Effector memory CD4-positive, alpha-beta T cell (primary cell): ENCODE measurements at regions not wholly inside any gene's neighbourhood (a gene's known extent, or its start where the extent isn't known, plus 50 kb on each side); places are given as distances from the start of the nearest gene placed in this dataset.

Experiments used
- DNase-seq, 3 donors: peaks; one replicate each; pipeline ENCODE4 v3.0.0-alpha.2; 2020
- H3K27ac ChIP-seq: 2 replicates; pipeline ENCODE4 v1.7.0; 2013; ENCODE audit warnings: mild to moderate bottlenecking, low read length, moderate library complexity; ENCODE audit not compliant: insufficient read depth, poor library complexity, severe bottlenecking
- H3K27me3 ChIP-seq: replicated peaks from 2 replicates; pipeline ENCODE4 v1.7.0; 2013; ENCODE audit warnings: mild to moderate bottlenecking, low read length; ENCODE audit not compliant: insufficient read depth, control insufficient read depth, poor library complexity, severe bottlenecking
- H3K36me3 ChIP-seq: 2 replicates; pipeline ENCODE4 v1.7.0; 2013; ENCODE audit warnings: mild to moderate bottlenecking, low read length, moderate library complexity; ENCODE audit not compliant: control insufficient read depth, insufficient read depth
- H3K4me1 ChIP-seq: 2 replicates; pipeline ENCODE4 v1.7.0; 2013; ENCODE audit warnings: low read length, mild to moderate bottlenecking; ENCODE audit not compliant: control insufficient read depth, insufficient read depth, poor library complexity, severe bottlenecking
- H3K4me3 ChIP-seq: 2 replicates; pipeline ENCODE4 v1.7.0; 2013; ENCODE audit warnings: low read length, low read depth, mild to moderate bottlenecking; ENCODE audit not compliant: insufficient read depth, poor library complexity, severe bottlenecking
- H3K9me3 ChIP-seq: 2 replicates; pipeline ENCODE4 v1.7.0; 2013; ENCODE audit warnings: mild to moderate bottlenecking, low read length, moderate library complexity; ENCODE audit not compliant: control insufficient read depth

DNA sequence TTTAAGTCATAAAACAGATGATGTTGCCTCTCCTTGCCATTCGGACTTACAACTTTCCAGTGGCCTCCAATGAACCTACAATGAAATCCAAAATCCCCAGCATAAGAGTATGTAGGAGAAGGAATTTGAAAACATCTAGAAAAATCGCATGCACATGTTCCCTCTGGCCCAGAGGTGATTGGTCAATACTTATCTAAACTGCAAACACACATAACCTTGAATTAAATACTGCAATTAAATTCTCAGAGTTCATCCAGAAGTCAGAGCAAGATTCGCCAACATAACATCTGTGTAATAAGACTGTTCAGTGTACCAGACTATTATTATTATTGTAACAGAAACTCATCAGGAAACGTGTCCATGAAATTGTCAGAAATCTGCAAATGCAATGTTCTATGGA lies 82.2 kb upstream of the USP29 start:
- Histone ChIP-seq H3K27me3 (no peaks in the 10 kb centered on the region), H3K36me3 (no peaks in the 10 kb centered on the region), H3K4me3 (no peak overlapping the region), H3K27ac (no peak overlapping the region), H3K4me1 (no peaks in the 10 kb centered on the region), H3K9me3 (peaks cover 6% of the 10 kb centered on the region)
- no peak for DNase-seq

DNA sequence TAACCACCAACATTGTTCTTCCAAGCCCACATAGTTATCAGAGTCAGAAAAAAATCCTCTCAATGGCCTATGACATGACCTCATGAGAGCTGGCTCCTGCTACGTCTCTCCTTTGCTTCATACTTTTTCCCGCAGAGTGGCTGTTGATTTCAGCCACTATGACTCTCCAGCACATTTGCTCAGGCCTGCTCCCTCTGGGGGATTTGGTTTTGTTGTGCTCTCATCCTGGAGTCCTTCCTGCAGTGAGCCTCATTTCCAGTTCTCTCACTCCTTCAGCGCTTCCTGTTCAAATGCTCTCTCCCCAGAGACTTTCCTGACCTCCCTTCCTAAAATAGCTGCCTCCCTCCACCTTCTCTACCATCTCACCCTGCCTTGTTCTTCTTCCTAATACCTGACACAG lies 72.0 kb upstream of the USP29 start:
- H3K9me3 ChIP-seq: no peaks in the 10 kb centered on the region
- no peak overlapping the region for H3K27ac ChIP-seq
- no peak overlapping the region for H3K4me3 ChIP-seq

DNA sequence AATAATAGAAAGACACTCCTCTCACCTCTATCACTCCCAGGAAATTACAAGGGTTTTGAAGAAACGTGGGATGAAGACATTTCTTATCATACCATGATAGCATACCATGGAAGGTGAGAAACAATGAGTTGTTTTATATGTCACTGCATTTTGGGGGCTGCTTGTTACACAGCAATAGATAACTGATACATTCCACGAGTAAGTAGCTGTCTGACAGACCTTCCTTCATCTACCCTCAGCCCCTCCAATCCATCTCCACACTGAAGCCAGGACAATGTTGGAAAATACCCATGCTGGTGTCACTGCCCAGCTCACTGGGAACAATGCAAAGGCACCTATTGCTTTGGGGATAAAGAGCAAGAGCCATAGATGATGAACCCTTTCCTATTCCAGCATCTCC lies 68.9 kb upstream of the USP29 start:
- no peak for DNase-seq
- Histone ChIP-seq H3K4me1 (no peaks in the 10 kb centered on the region), H3K27me3 (no peaks in the 10 kb centered on the region), H3K4me3 (no peak overlapping the region), H3K9me3 (no peaks in the 10 kb centered on the region), H3K27ac (no peak overlapping the region), H3K36me3 (no peaks in the 10 kb centered on the region)

More for the DNA sequence above, 72.0 kb upstream of the USP29 start:
- no peak for DNase-seq
- Histone ChIP-seq H3K27me3 (no peaks in the 10 kb centered on the region), H3K4me1 (no peaks in the 10 kb centered on the region), H3K36me3 (no peaks in the 10 kb centered on the region)

DNA sequence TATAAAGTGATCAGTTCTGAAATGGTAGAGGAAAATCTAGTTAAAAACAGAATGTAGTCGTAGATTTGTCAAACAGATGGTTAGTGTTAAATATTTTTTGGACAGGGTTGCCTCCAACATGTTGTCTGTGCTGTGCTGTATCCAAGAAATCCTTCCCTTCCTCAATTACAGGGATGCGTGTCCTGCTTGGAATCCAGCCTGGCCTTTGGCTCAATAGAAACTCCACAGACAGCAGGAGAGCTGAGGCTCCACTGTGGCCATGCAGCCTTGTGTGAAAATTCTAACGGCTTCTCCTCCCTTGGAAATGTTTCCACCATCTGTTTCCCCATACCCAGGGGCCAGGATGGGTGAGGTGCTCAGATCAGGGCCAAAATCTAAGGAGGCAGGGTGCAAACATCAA lies 67.7 kb upstream of the USP29 start:
- no peak overlapping the region for H3K27ac ChIP-seq
- H3K27me3 ChIP-seq: no peaks in the 10 kb centered on the region
- no peak overlapping the region for H3K4me3 ChIP-seq
- no peaks in the 10 kb centered on the region for H3K9me3 ChIP-seq
- no peak for DNase-seq
- H3K4me1 ChIP-seq: no peaks in the 10 kb centered on the region
- H3K36me3 ChIP-seq: no peaks in the 10 kb centered on the region

DNA sequence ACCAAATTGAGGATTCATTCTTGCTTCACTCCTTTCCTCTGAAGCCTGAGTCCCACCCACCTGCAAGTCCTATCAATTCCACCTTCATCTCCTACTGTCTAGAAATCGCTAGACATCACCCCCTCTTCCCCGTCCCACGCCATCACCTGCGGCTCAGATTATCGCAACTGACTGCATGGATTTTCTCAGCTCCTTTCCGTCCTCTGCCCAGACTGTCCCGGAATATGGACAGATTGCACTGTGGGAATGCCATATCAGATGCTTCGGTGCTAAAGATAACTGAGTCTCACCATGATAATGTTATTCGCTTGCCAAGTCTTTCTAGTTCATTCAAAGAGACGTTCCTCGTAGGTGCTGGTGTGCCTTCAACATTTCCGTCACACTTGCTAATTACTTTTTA lies 66.4 kb upstream of the USP29 start:
- no peaks in the 10 kb centered on the region for H3K4me1 ChIP-seq
- H3K4me3 ChIP-seq: no peak overlapping the region
- no peaks in the 10 kb centered on the region for H3K36me3 ChIP-seq
- H3K27me3 ChIP-seq: no peaks in the 10 kb centered on the region
- DNase-seq: no peak
- H3K27ac ChIP-seq: no peak overlapping the region
- H3K9me3 ChIP-seq: no peaks in the 10 kb centered on the region

DNA sequence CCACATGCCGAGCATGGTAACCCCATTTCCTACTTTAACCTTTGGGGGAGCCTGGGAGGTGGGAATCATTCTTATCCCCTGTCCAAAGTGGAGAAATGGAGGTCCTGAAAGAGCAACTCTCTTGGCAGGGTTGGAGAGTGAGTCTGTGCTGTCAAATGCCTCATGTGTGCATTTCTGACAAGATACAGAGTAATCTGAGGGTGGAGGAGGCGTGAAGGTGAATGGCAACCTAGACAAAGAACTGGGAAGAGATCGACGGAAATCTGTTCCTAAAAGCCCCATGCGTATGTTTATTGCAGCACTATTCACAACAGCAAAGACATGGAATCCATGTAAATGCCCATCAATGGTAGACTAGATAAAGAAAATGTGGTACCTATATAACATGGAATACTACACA lies 63.8 kb upstream of the USP29 start:
- no peak overlapping the region for H3K27ac ChIP-seq
- no peak overlapping the region for H3K4me3 ChIP-seq
- no peaks in the 10 kb centered on the region for H3K9me3 ChIP-seq
- no peaks in the 10 kb centered on the region for H3K27me3 ChIP-seq
- DNase-seq: no peak
- H3K36me3 ChIP-seq: no peaks in the 10 kb centered on the region
- no peaks in the 10 kb centered on the region for H3K4me1 ChIP-seq

DNA sequence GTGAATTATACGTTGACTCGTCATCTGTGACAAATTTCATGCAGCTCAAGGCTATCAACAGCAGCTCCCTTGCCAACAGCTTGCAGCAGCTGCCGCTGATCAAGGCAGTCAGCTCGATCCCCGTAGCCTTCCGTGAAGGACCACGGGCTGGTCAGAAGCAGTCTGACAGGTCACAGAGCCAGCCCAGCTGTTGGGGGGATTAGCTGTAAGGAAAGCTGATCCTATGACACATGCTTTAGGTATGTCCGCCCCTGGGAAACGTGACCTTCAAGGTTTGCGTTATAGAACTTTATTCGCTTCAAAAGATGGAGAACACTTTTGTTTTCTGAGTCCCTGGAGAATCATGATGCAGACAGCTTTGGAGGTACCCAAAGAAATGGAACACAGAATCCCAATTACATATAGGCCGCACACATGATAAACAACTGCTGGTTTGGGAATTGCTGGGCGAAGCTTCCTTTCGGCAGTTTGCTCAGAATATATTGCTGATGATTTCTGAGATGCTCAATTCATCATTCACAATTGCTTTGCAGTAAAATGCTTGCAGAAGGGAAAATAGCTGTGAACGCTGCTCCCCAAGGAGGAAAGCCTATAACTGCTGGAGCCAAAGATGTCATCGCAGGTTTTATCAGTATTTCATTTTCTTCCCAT lies 62.6 kb upstream of the USP29 start:
- Histone ChIP-seq H3K4me1 (no peaks in the 10 kb centered on the region), H3K36me3 (no peaks in the 10 kb centered on the region), H3K27ac (no peak overlapping the region), H3K9me3 (no peaks in the 10 kb centered on the region), H3K4me3 (no peak overlapping the region), H3K27me3 (no peaks in the 10 kb centered on the region)
- DNase-seq: no peak

DNA sequence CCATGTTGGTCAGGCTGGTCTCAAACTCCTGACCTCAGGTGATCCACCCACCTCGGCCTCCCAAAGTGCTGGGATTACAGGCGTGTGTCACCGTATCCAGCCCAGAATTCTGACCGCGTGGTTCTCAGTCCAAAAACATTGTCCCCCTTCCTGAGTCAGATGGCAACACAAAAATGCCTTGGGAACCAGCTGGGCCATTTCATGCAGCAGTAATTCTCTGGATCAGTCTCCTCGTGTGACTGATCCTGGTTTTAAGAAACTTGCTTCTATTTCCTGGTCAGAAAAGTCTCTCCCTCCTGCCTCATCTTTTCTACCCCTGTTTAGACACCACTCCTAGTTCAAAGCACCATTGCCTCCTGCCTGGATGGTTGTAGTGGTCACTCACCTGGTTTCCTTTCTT lies 60.9 kb upstream of the USP29 start:
- Histone ChIP-seq H3K4me1 (no peaks in the 10 kb centered on the region), H3K9me3 (no peaks in the 10 kb centered on the region), H3K4me3 (no peak overlapping the region), H3K27ac (no peak overlapping the region), H3K27me3 (no peaks in the 10 kb centered on the region), H3K36me3 (no peaks in the 10 kb centered on the region)
- DNase-seq: no peak

DNA sequence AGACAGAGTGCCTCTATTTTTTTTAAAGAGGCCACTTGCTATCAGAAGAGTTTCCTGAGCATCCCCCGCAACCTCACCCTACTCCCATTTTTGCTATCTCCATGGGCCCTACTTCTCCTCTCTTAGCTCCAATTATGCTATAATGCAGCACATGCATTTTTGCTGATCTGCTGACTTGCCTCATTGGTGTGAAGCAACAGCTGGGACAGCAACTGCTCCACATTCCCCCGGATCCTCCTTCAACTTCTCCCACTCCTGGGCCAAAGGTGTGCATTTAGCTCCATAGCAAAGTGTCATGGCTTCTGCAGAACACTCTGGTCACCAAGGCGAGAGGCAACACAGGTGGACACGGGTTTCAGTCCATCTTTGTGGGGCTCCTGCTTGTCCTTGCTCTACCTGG lies 56.7 kb upstream of the USP29 start:
- Histone ChIP-seq H3K4me1 (no peaks in the 10 kb centered on the region), H3K27ac (no peak overlapping the region), H3K36me3 (no peaks in the 10 kb centered on the region), H3K9me3 (no peaks in the 10 kb centered on the region), H3K27me3 (no peaks in the 10 kb centered on the region), H3K4me3 (no peak overlapping the region)
- no peak for DNase-seq

DNA sequence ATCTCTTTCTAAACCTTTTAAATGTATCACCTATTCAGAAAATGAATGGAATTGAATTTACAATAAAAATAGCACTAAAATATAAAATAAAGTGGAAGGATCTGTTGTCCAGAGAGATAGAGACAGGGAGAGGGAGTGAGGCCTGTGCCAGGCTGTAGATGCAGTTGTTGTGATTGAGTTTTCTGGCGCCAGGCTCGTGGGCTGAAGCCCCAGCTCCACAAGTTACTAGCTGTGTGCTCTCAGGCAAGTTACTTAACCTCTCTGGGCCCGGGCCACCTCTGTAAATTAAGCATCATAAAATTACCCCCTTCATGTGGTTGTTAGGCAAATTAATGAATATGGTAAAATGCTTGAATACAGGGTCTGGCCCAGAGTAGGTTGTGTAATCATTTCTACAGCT lies 52.3 kb upstream of the USP29 start:
- Histone ChIP-seq H3K27ac (no peak overlapping the region), H3K9me3 (no peaks in the 10 kb centered on the region), H3K27me3 (no peaks in the 10 kb centered on the region), H3K36me3 (no peaks in the 10 kb centered on the region), H3K4me1 (no peaks in the 10 kb centered on the region), H3K4me3 (no peak overlapping the region)
- DNase-seq: no peak
